IPS DF 6.9 (cell line): ENCODE measurements at regions not wholly inside any gene's neighbourhood (a gene's known extent, or its start where the extent isn't known, plus 50 kb on each side); places are given as distances from the start of the nearest gene placed in this dataset.

Source experiments
- DNase-seq: peaks from one replicate; pipeline ENCODE4 v3.0.0-alpha.2; 2013; ENCODE audit warnings: low read depth, low spot score
- H3K27ac ChIP-seq: one replicate; pipeline ENCODE4 v1.5.1; 2013; ENCODE audit warnings: low read length, control low read depth
- H3K27me3 ChIP-seq: 2 replicates; pipeline ENCODE4 v1.6.1; 2013; ENCODE audit warnings: mild to moderate bottlenecking, low read length; ENCODE audit not compliant: control insufficient read depth, insufficient read depth
- H3K36me3 ChIP-seq: 2 replicates; pipeline ENCODE4 v1.6.1; 2013; ENCODE audit warnings: low read length; ENCODE audit not compliant: control insufficient read depth, insufficient read depth
- H3K4me1 ChIP-seq: 2 replicates; pipeline ENCODE4 v1.6.1; 2013; ENCODE audit warnings: low read length; ENCODE audit not compliant: control insufficient read depth, insufficient read depth
- H3K4me3 ChIP-seq: 2 replicates; pipeline ENCODE4 v1.5.1; 2013; ENCODE audit warnings: mild to moderate bottlenecking, low read length
- H3K9me3 ChIP-seq: 2 replicates; pipeline ENCODE4 v1.6.1; 2013; ENCODE audit warnings: low read length, inconsistent platforms; ENCODE audit not compliant: control insufficient read depth, insufficient read depth
- WGBS: extraction: QIAGEN DNeasy Blood & Tissue Kit; methylation state at CpG from one replicate; pipeline ENCODE4 v1.1.7; 2013; ENCODE audit warnings: mixed read lengths, missing lambda C conversion rate; ENCODE audit not compliant: insufficient read length, insufficient coverage; 5-methylcytosine and 5-hydroxymethylcytosine counted together

- no peak overlapping the region for H3K4me3 ChIP-seq
- H3K27me3 ChIP-seq, result no peaks in the 10 kb centered on the region
- no peaks in the 10 kb centered on the region for H3K36me3 ChIP-seq
- WGBS, result no CpG with 5 or more reads among the region's 5 CpGs
- no peak overlapping the region for H3K27ac ChIP-seq
- H3K4me1 ChIP-seq, result no peaks in the 10 kb centered on the region; the same call in 1 of the 2 replicates
- no peaks in the 10 kb centered on the region for H3K9me3 ChIP-seq
- no peak for DNase-seq
These were observed 69.9 kb downstream of the ZC3H11B start for GRCh38 chr1:219542828-219543518.

GRCh38 chr1:219541946-219542345, 71.0 kb downstream of the ZC3H11B start:
- H3K9me3 ChIP-seq, result no peaks in the 10 kb centered on the region
- H3K36me3 ChIP-seq, result no peaks in the 10 kb centered on the region
- DNase-seq, result no peak
- H3K27me3 ChIP-seq, result no peaks in the 10 kb centered on the region
- H3K4me1 ChIP-seq, result no peaks in the 10 kb centered on the region; the same call in 1 of the 2 replicates
- H3K4me3 ChIP-seq, result no peak overlapping the region
- no peak overlapping the region for H3K27ac ChIP-seq

GRCh38 chr1:219539645-219540254, 73.2 kb downstream of the ZC3H11B start:
- no peaks in the 10 kb centered on the region for H3K36me3 ChIP-seq
- DNase-seq, result no peak
- H3K27ac ChIP-seq, result no peak overlapping the region
- no peaks in the 10 kb centered on the region; the same call in 1 of the 2 replicates for H3K4me1 ChIP-seq
- H3K27me3 ChIP-seq, result no peaks in the 10 kb centered on the region
- WGBS, result no CpG with 5 or more reads among the region's 3 CpGs
- no peaks in the 10 kb centered on the region for H3K9me3 ChIP-seq
- no peak overlapping the region for H3K4me3 ChIP-seq

- Histone ChIP-seq H3K27ac (no peak overlapping the region), H3K36me3 (no peaks in the 10 kb centered on the region), H3K9me3 (no peaks in the 10 kb centered on the region), H3K27me3 (no peaks in the 10 kb centered on the region), H3K4me3 (no peak overlapping the region), H3K4me1 (no peaks in the 10 kb centered on the region)
- DNase-seq, result no peak
- WGBS, result no CpG with 5 or more reads among the region's 1 CpG
These were observed 74.0 kb downstream of the ZC3H11B start for GRCh38 chr1:219538886-219539285.

GRCh38 chr1:219537223-219537631, 75.7 kb downstream of the ZC3H11B start:
- WGBS, result no CpG with 5 or more reads among the region's 2 CpGs
- H3K4me1 ChIP-seq, result no peaks in the 10 kb centered on the region
- H3K4me3 ChIP-seq, result no peak overlapping the region
- no peaks in the 10 kb centered on the region for H3K27me3 ChIP-seq
- DNase-seq, result no peak
- H3K27ac ChIP-seq, result no peak overlapping the region
- H3K9me3 ChIP-seq, result no peaks in the 10 kb centered on the region
- H3K36me3 ChIP-seq, result no peaks in the 10 kb centered on the region

GRCh38 chr1:219536038-219536437, 76.9 kb downstream of the ZC3H11B start:
- DNase-seq, result no peak
- H3K27ac ChIP-seq, result no peak overlapping the region
- no peaks in the 10 kb centered on the region for H3K27me3 ChIP-seq
- no peaks in the 10 kb centered on the region for H3K9me3 ChIP-seq
- no peaks in the 10 kb centered on the region for H3K4me1 ChIP-seq
- H3K36me3 ChIP-seq, result no peaks in the 10 kb centered on the region
- no CpG with 5 or more reads among the region's 4 CpGs for WGBS
- H3K4me3 ChIP-seq, result no peak overlapping the region

- no peak for DNase-seq
- H3K27ac ChIP-seq, result no peak overlapping the region
- H3K9me3 ChIP-seq, result no peaks in the 10 kb centered on the region
- H3K4me3 ChIP-seq, result no peak overlapping the region
- WGBS, result no CpG with 5 or more reads among the region's 1 CpG
- no peaks in the 10 kb centered on the region for H3K36me3 ChIP-seq
- no peaks in the 10 kb centered on the region for H3K27me3 ChIP-seq
- H3K4me1 ChIP-seq, result no peaks in the 10 kb centered on the region
These were observed 77.9 kb downstream of the ZC3H11B start for GRCh38 chr1:219534991-219535390.

GRCh38 chr1:219533280-219533679, 79.6 kb downstream of the ZC3H11B start:
- H3K27me3 ChIP-seq, result no peaks in the 10 kb centered on the region
- no peak overlapping the region for H3K4me3 ChIP-seq
- H3K4me1 ChIP-seq, result no peaks in the 10 kb centered on the region
- H3K27ac ChIP-seq, result no peak overlapping the region
- no CpG with 5 or more reads among the region's 1 CpG for WGBS
- no peaks in the 10 kb centered on the region for H3K9me3 ChIP-seq
- no peak for DNase-seq
- no peaks in the 10 kb centered on the region for H3K36me3 ChIP-seq

- H3K27ac ChIP-seq, result no peak overlapping the region
- no peaks in the 10 kb centered on the region for H3K9me3 ChIP-seq
- no peak overlapping the region for H3K4me3 ChIP-seq
- no peaks in the 10 kb centered on the region for H3K4me1 ChIP-seq
- H3K36me3 ChIP-seq, result no peaks in the 10 kb centered on the region
- H3K27me3 ChIP-seq, result no peaks in the 10 kb centered on the region
- no CpG with 5 or more reads among the region's 2 CpGs for WGBS
- DNase-seq, result no peak
These were observed 83.8 kb downstream of the ZC3H11B start for GRCh38 chr1:219529116-219529515.

- H3K27ac ChIP-seq, result no peak overlapping the region
- no peak overlapping the region for H3K4me3 ChIP-seq
- no peaks in the 10 kb centered on the region for H3K27me3 ChIP-seq
- no peaks in the 10 kb centered on the region for H3K36me3 ChIP-seq
- no CpG with 5 or more reads among the region's 3 CpGs for WGBS
- H3K4me1 ChIP-seq, result no peaks in the 10 kb centered on the region
- no peak for DNase-seq
- H3K9me3 ChIP-seq, result no peaks in the 10 kb centered on the region
These were observed 84.3 kb downstream of the ZC3H11B start for GRCh38 chr1:219528633-219529032.

- H3K4me3 ChIP-seq, result no peak overlapping the region
- no CpG with 5 or more reads among the region's 3 CpGs for WGBS
- no peaks in the 10 kb centered on the region for H3K4me1 ChIP-seq
- no peaks in the 10 kb centered on the region for H3K36me3 ChIP-seq
- H3K9me3 ChIP-seq, result no peaks in the 10 kb centered on the region
- H3K27ac ChIP-seq, result no peak overlapping the region
- no peaks in the 10 kb centered on the region for H3K27me3 ChIP-seq
- no peak for DNase-seq
These were observed 84.9 kb downstream of the ZC3H11B start for GRCh38 chr1:219527994-219528393.
